NCI-H2196 treated with DMSO at 0.1 percent for 48 hours (cell line): ENCODE measurements at regions not wholly inside any gene's neighbourhood (a gene's known extent, or its start where the extent isn't known, plus 50 kb on each side); places are given as distances from the start of the nearest gene placed in this dataset.

Experiments
- DNase-seq: peaks from one replicate; lab custom pipeline; 2025; ENCODE audit not compliant: unreplicated experiment; lab: John Stamatoyannopoulos, UW

DNA sequence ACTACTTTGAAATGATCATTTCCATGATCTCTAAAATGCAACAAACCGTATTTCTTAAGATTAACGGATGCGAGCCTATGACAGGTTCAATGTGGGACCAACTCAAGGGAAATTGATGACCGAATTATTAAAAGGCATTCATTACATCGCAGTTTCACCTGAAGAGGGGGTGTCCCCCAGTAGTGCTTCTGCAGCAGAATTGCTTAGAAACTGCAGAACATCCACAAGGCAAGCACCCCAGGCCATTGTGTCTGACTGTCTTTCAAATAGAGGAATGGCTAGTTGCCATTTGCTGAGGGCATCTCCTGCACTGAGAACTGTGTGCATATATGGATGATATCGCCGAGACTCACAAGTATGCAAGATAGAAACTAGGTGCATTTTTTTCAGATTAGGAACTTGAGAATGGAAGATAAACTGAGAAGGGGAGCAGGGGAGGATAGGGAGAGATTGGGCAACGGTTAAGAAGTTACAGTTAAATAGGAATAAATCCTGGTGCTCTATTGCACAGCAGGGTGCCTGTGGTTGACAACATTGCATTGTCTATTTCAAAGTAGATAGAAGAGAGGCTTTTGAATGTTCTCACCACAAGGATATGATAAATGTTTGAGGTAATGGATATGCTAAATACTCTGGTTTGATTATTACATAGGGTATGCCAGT, 234.3 kb upstream of the PLEKHG7 start:
- DNase-seq: no peak

DNA sequence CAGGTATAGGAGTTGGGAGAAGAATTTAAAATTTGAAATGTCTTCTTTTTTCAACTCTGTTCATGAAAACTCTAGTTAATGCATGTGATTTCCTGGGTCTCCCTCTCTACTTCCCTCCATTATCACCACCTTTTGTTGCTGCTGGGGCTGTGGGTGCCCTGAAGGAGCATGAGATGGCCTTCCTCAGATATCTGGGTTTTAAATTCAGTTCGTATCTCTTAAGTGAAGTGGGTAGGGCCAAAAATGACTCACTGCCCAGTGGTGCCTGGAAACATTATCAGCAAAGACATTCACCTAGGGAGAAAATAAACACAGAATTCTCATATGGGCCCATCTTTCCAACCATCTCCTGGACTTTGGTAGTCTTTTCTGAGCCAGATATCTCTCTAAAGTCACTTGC, 234.9 kb upstream of the PLEKHG7 start:
- DNase-seq: no peak

DNA sequence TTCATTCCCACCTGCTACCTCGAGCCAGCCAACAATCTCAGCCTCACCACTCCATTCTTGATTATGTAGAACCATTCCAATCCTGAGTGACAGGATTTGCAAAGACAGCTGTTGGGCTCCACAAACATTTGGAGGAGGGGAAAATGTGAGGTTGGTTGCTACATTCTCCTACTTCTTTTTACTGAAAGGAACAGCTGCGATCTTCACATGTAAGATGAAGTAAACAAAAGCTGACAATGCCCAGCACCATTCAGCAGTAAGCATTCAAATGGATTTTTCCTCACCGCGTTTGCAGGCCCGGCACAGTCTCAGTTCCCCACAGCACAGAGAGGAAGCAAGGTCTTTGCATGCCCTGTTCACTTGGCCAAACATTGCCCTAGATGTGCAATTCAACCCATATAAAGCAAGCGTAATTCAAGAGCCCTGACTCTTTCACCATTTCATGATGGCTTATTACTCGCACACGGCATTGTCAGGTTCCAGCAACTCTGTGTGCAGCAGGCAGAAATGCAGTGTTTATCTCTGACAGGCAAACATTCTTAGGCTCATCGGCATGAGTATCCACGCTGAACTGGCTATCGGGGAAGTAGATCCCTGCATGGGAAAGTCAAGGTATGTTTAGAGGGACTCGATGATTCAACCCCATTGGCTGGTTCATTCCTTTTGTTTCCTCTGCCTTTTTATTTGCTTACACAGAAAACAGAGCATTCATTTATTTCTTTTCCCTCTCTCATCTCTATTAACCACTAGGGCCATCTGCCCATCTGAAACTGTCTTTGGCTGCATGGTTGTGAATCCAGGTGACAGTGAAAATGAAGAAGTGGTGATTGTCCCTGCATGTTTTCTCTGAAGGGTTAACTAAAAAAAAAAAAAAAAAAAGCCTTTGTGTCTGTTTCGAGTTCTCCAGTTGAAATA, 236.1 kb upstream of the PLEKHG7 start:
- peak; percentile 13 for DNase-seq

DNA sequence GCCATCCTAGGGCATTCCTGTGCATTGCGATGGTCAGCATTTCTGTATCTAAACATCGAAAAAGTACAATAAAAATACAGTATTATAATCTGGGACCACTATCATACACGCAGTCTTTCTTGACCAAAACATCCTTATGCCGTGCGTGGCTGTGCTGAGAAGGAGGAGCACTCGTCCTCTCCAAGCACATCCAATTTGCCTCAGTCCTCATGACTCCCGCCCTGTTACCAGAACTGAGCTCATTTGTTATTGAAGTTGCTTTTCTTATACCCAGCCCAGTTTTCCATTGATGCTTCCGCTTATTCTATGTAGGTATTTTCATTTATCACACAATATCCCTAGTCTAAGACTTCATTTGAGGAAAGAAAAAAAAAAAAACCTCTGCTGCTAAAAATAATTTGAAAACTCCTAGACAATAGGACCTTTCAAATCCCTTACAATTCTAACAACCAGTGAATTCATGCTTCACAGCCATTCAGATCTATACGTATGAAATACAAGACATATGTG, 236.9 kb upstream of the PLEKHG7 start:
- no peak for DNase-seq

DNA sequence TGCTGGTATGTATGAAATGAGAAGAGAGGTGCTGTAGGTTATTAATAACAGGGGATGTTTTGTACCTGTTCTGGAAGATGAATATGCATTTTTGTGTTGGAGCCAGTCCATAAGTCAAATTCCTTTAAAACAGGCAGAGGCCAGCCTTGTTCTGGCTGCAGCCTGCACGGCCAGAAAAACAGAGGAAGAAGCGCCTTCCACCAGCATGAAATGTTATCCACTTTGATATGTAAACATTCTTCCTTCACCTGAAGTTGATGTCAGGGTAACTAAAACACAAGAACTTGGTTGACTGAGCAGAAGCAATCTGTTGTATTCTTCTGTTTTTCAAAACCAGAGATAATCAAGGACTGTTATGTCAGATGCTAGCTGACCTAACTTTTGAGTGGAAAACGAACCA, 237.9 kb upstream of the PLEKHG7 start:
- DNase-seq: no peak

DNA sequence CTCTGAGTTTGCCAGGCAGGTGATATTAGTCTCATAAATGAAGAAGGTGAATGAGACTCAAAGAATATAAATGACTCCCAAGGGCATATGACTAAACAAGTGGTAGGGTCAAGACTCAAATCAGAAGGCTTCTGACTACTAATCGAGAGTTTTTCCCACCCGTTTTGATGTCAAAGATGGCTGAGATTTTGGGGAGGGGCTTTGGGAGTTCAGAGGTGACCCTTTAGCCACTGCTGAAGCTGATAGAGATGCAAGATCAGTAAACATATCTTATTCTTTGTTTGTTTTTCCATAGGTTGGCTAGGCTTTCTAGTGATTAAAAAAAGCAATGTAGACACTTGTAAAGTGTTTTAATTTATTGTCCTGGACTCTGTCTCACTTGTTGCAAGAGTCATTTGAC, 239.6 kb upstream of the PLEKHG7 start:
- DNase-seq: no peak

DNA sequence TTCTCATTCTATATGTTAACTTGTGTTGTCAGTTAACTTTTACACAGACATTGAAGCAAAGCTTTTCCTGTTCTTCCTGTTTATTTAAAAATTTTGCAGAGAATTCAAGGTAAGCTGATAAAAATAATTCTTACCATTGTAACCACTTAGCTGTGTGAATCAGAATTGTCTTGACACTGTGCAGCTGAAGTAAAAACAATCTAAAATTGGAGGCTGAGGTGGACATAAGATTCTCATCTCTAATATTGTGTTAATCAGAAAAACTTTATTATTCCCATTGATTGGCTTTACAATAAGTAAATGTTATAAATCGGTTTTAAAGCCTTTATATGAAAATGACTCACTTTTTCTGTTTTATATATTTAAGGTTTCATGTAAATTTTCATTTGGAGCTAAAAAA, 240.3 kb upstream of the PLEKHG7 start:
- no peak for DNase-seq

DNA sequence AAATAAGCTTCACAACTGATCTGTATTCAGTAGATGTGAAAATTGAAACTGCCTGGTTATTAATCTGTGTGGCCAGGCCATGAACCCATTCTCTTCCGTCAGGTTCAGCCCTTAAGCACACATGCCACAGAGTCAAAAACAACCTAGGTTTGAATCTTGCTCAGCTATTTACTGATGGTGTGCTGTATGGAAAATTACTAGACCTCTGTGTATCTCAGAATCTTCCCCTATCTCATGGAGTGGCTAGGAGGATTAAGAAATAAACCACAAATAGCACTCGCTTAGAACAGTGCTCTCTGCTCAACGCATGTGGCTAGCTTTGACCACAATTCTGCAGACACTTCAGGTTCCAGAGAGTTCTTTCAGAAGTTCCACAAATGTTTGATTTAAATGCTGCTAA, 240.7 kb upstream of the PLEKHG7 start:
- no peak for DNase-seq

DNA sequence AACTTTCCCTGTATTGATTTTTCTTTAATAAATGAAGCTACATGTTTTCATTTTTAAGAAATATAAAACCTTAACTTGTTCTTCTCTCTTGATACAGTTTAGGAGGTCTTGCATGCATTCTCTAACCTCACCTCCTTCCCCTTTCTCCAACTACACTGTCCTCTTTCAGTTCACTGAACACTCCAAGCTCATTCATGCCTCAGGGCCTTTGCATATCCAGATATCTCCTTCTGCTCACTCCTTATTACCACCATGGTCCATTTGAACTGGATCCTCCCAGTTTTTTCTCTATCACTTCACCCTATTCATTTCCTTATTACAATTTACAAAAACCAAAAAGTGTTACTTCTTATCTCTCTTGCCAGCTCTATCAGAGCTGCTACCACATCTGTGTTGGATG, 242.9 kb upstream of the PLEKHG7 start:
- no peak for DNase-seq

DNA sequence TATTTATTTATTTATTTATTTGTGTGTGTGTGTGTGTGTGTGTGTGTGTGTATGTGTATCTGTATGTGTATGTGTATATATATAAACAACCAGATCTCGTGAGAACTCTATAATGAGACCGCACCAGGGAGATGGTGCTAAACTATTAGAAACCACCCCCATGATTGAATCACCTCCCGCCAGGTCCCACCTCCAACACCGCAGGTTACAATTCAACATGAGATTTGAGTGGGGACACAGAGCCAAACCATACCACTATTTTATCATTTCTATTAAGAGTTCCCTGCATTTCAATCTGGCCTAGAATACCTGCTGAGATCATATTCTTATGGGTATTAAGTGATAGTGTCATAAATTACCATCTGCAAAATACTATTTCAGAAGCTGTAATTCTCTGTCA, 243.8 kb upstream of the PLEKHG7 start:
- no peak for DNase-seq

DNA sequence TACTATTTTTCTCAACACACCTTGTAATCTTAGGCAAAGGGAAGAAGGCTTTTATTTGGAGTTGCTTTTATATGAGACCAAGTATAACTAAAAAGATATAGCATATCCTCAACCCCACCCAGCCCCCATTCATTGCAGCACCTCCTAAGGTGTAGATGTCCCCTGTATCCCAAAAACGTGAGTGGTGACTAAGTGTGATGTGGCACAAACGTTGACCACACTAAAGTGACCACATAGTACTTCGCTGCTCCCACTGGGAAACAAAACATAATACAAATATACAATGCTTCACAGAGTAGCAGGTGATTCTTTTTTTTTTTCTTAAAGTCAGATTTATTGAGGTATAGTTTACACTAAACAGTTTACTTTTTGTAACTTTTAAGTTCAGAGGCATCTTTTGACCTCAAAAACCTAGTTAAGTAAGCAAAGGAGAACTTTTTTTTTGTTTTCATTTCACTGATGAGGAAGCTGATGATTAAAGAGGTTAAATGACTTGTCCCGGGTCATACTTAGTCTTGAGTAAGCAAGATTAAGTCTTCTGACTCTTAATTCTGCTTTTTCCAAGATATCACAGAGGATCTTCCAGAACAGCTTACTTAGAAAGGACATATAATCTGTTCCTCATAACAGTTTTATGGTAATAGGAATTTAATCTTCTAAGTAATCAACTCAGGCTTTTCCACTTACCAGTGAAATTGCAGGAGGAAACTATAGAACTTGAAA, 245.2 kb upstream of the PLEKHG7 start:
- no peak for DNase-seq

DNA sequence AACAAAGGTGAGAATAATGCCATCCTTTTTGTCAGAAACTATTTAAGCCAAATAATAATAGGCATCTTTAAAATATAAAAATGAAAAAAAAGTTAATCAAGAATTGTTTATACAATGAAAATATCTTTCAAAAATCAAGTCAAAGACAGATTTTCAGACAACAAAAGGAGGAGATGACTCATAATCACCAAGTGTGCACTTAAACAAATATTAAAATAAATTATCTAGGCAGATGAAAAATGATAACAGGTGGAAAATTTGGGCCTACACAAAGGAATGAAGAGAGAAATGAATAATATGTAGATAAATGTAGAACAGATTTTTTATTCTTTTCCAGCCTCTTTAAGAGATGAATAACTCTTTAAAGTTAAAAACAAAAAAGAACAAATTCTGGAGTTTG, 250.0 kb upstream of the PLEKHG7 start:
- DNase-seq: no peak

DNA sequence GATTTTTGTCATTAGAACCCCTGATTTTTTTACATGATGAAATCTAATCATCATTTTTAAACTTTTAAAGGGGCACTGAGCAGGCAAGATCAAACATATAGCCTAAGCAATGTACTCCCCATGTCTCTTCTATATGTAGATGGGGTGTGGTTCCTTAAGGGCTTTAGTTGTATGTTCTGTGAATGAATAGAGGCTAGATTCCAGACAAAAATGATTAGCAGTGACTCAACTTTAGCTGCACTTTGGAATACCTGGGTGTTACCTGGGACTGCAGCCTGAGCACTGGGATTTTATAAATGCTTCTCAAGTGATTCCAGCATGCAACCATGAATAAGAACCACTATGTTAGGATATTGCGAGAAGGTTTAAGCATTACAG, 256.7 kb upstream of the PLEKHG7 start:
- DNase-seq: no peak

DNA sequence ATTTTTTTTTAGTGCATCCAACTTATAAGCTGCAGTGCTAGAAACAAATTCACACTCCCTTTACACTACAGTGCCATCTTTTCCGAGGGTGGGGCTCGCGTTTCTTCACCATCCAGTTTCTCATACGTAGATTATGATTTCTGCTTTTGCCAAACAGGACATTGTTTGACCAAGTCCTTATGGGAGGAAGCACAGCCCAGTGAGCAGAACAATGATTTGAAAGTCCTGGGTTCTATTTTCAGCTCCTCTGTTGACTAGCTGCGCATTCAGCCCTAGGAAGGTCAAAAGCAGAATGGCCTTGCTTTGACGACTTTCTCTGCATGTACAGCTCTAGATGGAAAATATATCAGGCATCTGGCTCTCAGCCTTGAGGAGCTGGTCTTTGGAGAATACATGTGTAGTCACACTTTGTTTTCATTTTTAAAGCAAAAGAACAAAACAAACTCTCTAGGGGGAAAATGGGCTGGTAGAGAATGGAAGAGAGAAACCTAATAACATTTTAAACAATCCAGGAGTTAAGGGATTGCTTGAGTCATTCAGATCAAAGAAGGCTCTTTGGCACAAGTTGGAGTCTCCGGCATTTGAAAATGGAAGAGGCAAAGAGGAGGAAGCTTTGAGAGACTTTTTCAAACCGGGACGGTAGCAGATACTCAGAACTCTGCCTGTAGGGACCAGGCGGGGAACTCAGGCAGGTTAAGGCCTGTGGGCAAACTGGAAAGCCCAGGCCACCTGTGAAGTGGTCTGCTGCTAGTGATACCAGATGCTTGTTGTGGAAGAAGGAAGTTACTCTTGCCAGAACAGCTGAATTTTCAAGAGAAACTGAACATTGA, 257.3 kb upstream of the PLEKHG7 start:
- DNase-seq: no peak

DNA sequence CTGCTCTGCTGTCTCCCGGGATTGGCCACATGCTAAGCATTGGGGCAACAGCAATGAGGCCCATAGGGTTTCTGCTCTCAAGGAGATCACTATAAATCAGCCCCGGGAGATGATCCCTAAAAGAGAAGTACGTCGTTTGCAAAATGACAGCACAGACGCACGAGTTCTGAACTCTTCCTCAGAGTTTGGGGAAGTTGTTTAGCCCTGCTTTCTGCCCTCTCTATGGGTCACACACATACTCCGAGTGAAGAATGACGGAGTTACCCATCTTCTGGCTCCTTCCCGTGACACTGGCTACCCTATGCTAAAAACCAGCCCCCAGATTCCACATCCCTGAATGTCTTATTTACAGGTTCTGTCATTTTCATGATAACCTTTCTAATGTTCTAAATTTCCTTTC, 258.0 kb upstream of the PLEKHG7 start:
- no peak for DNase-seq

DNA sequence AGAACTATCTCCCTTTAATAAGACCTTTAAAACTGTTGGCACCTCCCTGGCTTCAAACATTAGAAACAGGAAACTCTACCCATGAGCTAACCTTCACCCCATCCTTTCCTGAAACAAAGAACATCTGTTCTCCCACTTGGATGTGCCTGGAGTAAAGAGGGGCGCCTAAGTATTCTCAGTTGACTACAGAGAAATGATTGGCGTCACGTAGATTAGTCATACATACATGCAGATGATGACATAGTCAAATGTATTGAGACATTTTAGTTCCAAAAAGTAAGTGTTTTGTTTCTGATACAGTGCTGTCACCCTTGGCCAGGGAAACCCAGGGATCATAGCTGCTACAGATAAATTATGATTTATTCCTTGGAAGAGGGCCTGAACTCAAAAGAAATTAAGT, 260.0 kb upstream of the PLEKHG7 start:
- DNase-seq: no peak

DNA sequence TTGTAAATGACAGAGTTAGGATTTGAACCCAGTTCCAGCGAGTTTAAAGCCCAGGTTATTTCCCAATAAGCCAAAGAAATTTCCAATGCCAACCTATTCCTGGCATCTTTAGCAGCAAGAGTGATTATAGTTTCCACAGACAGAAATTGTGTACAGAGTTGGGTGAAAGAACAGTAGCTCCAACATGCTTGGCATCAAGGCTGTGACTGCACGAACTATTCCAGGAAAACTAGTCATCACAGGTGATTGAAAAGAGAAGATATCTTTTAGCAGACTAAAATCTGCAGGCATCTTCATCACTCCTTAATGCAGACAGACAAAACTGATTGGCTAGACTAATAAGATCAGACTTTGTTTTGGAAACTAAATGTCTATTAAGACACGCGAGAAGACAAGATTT, 262.7 kb upstream of the PLEKHG7 start:
- DNase-seq: no peak

DNA sequence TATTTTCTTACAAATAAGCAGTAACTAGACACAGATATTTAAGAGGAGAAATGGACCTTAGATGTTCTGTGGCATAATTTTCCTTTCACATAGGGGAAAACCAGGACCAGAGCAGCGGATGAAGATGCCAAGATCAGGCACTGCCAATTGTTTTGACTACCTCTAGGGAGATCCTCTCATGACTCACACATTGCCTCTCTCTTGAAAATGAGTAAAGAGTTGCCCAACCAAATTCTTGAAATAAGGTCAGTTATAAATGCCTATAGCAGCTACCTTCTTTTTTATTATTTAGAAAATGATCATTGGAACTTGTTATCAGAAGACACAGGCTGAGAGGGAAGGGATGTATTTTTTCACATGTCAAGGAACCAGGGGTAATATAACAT, 263.4 kb upstream of the PLEKHG7 start:
- DNase-seq: no peak

DNA sequence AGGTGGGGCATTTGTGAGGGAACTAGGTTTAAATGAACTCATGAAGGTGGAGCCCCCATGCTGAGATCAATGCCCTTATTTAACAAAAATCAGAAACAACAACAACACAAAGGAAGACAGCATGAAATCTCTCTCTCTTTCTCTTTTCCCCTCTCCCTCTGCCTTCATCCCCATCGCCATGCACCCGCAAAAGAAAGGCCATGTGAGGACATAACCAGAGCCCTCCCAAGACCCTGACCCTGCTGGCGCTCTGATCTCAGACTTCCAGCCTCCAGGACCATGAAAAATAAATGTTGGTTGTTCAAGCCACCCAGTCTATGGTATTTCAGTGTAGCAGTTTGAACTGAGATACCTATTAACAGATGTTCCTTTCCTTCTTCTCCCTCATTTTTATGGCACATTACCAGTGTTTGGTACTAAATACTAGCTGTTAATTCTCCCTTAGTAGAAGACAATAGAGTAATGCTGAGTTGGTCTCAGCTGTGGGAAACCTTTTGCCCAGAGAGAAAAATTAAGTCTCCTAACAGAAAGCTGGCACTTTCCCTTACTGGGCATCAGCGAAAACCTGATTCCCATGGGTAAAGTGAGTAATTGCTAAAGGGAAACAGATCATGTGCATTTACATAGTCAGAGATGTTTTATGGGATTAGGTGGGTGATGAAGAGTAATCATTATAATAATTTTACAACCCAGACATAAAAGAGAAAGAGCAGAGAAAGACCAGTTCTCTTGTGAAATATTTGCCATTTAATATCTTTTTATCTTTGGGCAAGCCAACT, 264.0 kb upstream of the PLEKHG7 start:
- DNase-seq: no peak

DNA sequence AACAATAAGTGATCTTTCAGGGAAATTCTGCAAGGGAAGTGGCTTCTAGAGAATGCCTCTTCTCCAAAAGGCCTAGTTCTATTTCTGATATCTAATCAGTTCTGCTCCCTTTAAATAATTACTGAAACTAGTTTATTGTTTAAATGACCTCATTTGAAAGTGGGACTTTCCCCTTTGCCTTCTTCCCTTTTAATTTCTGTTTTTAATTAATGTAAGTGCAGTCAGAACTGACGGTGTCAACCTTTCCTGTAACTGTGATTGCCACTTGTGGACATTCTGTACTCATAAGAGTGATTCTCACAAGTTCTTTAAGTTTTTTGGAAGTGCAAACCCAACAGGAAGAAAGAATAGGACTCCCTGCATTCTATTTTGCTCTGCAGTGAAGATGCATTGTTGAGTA, 265.3 kb upstream of the PLEKHG7 start:
- DNase-seq: no peak
